Left forelimb (tissue), 1 donor: ENCODE measurements at regions not wholly inside any gene's neighbourhood (a gene's known extent, or its start where the extent isn't known, plus 50 kb on each side); places are given as distances from the start of the nearest gene placed in this dataset.

Experiments used
- DNase-seq: peaks from one replicate; pipeline ENCODE4 v3.0.0-alpha.2; 2018; ENCODE audit warnings: low spot score

GRCh38 chr6:22067671-22068070, 229.2 kb downstream of the PRL start:
- DNase-seq, result no peak

- no peak for DNase-seq
Observed at GRCh38 chr6:22068561-22069305, 228.1 kb downstream of the PRL start.

GRCh38 chr6:22069306-22069800, 227.5 kb downstream of the PRL start:
- no peak for DNase-seq

DNA sequence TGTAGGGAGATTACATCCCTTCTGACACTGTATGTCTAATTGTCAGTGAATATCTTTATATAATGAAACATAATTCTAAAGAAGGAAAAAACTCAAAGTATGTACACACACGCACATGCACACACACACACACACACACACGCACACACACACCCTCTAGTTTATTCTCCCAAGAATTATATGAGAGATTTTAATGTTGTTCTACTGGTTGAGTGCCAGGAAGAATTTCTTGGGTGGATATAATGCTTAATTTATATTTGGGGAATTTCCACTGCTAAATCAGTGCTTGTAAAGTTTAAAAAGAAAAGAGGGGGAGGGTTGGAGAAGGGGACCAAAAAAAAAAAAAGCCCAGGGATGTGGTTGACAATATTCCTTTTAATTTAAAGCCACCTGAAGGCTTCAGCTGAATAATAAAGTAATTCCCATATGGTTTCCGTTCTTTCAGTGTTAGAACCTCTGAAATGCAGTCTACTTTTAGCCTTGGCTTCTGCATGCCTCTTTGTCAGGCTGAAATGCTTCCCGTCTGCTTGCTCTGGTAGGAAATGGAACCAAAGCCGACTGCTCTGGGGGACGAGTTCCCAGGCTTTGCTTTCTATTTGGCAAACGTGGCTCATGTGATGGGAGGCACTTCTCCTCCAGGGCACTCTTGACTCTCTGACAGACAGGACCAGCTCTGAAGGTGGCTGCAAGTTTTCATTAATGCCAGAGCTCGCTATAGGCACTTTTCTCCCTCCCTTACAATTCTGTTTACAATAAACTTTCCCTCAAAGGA, 225.4 kb downstream of the PRL start:
- DNase-seq, result peak; percentile 78

DNA sequence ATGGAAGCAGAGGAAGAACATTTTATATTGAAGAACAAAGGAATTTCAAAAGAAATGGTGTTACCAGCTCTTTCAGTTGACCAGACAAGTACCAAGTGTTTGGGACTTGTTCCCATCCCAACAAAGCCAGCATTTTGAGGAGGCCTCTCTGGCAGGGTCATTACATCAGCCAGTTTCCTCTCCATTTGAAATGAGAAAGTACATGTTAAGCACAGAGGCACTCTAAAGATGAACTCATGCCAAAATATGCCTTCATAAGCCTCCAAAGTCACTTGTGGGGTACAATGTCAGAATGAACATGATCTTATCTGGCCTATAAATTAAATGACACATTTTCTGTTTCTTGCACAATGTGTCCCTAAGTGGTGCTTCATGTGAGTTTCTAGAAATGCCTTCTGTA, 223.9 kb downstream of the PRL start:
- no peak for DNase-seq

- DNase-seq, result no peak
Observed at GRCh38 chr6:22073516-22074198, 223.2 kb downstream of the PRL start.

- no peak for DNase-seq
Observed at GRCh38 chr6:22078288-22078687, 218.5 kb downstream of the PRL start.

DNA sequence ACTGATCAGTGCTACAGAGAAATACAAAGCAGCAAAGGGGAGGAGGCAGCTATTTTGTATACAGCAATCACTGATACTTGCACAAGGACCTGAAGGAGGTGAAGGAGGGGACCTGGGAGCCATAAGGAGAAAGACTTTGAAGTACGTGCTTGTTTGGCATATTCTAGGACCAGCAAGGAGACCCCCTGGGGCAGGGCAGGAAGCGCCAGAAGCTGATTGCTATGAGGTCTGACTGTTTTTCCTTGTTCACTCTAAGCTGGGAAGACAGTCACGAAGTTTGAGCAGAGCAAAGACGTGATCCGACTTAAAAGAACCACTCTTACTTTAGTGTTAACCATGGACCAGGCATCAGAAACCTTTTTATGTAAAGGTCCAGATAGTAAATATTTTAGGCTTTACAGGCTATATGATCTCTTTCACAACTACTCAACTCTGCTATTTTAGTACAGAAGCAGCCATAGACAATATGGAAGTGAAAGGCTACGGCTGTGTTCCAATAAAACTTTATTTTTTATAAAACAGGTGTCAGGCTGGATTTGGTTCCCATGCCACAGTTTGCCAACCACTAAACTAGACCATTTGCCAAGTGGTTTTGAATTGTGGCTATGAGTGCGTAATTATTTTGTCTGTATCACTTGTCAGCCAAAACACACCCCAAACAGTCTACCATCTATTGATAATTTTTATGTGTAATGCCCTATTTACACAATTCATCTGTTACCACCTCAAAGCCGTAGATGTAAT, 217.9 kb downstream of the PRL start:
- no peak for DNase-seq

DNA sequence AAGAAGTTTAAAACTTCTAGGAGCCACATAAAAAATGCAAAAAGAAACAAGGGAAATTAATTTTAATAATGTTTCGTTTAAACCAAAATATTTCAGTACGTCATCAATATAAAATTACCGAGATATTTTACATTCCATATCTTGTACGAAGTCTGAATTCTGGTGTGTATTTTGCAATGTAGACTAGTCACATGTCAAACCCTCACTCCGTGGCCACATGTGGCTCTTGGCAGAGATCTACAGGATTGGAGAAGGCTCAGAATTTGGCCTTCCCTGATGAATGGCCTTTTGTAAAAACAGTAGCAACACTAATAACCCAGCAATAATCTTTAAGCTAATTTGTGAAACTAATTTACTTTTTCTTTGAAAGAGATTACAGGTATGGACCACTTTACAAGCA, 217.1 kb downstream of the PRL start:
- no peak for DNase-seq

DNA sequence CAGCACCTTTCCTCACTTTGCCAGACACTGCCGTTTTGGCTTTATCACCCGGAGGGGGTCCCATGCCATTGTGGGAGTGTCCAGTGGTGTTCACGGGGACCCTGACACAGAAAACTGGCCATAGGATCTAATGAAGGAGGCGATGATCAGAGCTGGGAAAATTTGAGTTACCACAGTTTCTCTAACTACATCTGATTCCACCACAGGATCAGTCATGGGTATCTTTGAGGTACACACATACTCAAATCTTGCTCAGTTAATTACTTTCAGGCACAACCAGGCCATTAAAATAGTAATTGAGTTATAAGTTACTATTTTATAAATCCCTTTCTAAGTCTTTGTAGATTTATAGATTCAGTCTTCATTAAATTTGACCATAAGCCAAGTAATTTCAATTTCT, 215.1 kb downstream of the PRL start:
- no peak for DNase-seq

GRCh38 chr6:22082218-22082617, 214.6 kb downstream of the PRL start:
- DNase-seq, result no peak

- DNase-seq, result no peak
Observed at GRCh38 chr6:22083119-22083518, 213.7 kb downstream of the PRL start.

DNA sequence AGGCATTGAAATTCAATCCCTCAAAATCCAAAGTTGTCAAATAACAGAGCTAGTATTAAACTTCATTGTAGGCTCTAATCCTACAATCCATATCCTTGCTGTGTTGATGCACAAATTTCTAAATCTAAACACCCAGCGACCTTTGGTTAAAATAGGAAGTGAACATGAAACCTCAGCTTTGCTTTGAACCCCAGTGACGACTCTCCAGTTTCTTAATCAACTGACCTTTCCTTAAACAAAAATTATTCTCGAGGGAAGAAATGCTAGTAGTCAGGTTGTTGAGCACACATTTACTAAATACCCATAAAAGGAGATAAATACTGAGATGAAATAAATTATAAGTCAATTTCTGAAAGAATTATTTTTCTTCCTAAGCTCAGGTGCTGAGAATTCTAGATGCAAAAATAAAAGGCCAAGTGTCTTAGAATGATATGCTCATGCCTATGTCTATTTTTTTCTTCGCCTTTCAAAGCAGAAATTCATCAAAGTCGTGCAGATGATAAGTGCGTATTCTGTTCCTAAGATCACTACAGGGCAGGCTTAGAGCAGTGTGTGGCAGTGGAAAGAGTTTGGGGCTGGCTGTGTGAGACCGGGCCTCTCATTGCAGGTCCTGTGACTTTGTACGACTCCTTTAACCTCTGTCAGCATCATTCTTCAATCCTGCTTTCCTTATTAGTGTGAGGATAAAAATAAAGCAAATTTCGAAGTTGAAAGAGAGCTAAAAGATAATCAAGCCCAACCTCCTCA, 208.7 kb downstream of the PRL start:
- DNase-seq, result no peak

DNA sequence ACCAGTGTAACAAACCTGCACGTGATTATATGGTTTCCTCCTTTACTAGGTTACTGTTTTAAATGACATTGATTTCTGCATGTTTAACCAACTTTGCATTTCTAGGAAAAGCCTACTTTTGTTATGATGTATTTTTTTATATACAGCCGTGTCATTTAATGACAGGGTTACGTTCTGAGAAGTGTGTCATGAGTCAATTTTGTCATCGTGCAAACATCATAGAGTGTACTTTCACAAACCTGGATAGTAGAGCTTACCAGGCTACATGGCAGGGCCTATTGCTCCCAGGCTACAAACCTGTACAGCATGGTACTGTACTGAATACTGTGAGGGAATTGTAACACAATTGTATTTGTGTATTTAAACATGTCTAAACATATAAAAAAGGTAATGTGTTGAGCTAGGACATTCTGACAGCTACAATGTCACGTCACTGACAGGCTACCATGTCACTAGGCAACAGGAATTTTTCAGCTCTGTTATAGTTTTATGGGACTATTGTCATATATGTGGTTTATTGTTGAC, 205.3 kb downstream of the PRL start:
- no peak for DNase-seq

- no peak for DNase-seq
Observed at GRCh38 chr6:22095836-22096235, 201.0 kb downstream of the PRL start.

DNA sequence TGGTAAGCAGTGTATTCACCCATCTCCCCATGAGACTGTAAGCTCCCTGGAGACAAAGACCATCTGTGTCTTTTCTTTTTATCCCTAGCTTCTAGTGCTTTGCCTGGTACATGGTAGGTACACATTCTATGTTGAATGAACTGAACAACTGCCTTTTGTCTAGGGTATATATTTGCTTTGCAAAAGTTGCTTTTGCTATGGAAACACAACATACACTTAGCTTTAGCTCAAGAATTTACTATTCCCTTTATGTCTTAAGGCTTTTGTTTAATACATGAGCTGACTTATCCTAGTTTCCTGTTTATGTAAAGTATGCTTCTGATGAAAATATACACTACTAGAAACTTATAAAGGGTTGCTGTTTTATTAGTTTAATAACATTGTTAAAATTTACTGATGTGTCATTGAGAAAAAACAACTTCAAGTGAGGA, 198.2 kb downstream of the PRL start:
- no peak for DNase-seq

- no peak for DNase-seq
Observed at GRCh38 chr6:22099231-22099630, 197.6 kb downstream of the PRL start.

GRCh38 chr6:22099923-22100322, 196.9 kb downstream of the PRL start:
- no peak for DNase-seq

GRCh38 chr6:22101163-22101562, 195.7 kb downstream of the PRL start:
- no peak for DNase-seq

DNA sequence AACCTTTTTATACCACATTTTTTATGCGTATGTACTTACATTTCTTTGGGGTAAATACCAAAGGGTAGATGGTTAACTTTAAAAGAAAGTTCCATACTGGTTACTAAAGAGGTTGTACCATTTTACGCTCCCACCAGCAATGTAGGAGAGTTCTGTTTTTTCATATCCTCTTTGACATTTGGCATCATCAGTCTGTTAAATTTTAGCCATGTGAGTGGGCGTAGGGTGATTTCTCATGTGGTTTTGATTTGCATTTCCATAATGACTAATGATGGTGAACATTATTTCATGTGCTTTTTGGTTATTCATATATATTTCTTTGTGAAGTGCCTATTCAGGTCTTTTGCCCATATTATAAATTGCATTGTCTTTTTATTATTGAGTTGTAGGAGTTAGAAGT, 194.2 kb downstream of the PRL start:
- DNase-seq, result no peak

- DNase-seq, result no peak
Observed at GRCh38 chr6:22106451-22106850, 190.4 kb downstream of the PRL start.
